GM18907 (cell line): ENCODE measurements at regions not wholly inside any gene's neighbourhood (a gene's known extent, or its start where the extent isn't known, plus 50 kb on each side); places are given as distances from the start of the nearest gene placed in this dataset.
"Not testable (repeated sequence)": the region's sequence is repeated elsewhere in the genome, so short reads cannot be mapped to it uniquely, and the experiment has no call there.

Experiments
- ATAC-seq: cut with Tn5 transposase; IDR thresholded peaks from one replicate; pipeline ENCODE4 v1.9.1; 2021; ENCODE audit warnings: mild to moderate bottlenecking, moderate library complexity; ENCODE audit not compliant: unreplicated experiment

- ATAC-seq: no peak
Observed at GRCh38 chr2:166651080-166651675, 157.1 kb upstream of the SCN7A start.

GRCh38 chr2:166647935-166648334 is 153.9 kb upstream of the SCN7A start:
- no peak for ATAC-seq

- no peak for ATAC-seq
Observed at GRCh38 chr2:166643980-166644379, 149.9 kb upstream of the SCN7A start.

GRCh38 chr2:166641516-166641915 is 147.5 kb upstream of the SCN7A start:
- ATAC-seq: not testable (repeated sequence)

- no peak for ATAC-seq
Observed at GRCh38 chr2:166637051-166637450, 143.0 kb upstream of the SCN7A start.

- no peak for ATAC-seq
Observed at GRCh38 chr2:166634706-166635105, 140.7 kb upstream of the SCN7A start.

- ATAC-seq: no peak
Observed at GRCh38 chr2:166632616-166633015, 138.6 kb upstream of the SCN7A start.

- ATAC-seq: no peak
Observed at GRCh38 chr2:166628478-166629136, 134.6 kb upstream of the SCN7A start.

GRCh38 chr2:166627893-166628292 is 133.8 kb upstream of the SCN7A start:
- ATAC-seq: peak; percentile 41

- ATAC-seq: no peak
Observed at GRCh38 chr2:166625670-166626069, 131.6 kb upstream of the SCN7A start.

- ATAC-seq: no peak
Observed at GRCh38 chr2:166614503-166614902, 120.5 kb upstream of the SCN7A start.

- no peak for ATAC-seq
Observed at GRCh38 chr2:166614029-166614428, 120.0 kb upstream of the SCN7A start.

GRCh38 chr2:166613226-166613625 is 119.2 kb upstream of the SCN7A start:
- ATAC-seq: no peak

- no peak for ATAC-seq
Observed at GRCh38 chr2:166612214-166612613, 118.2 kb upstream of the SCN7A start.

GRCh38 chr2:166610913-166611305 is 116.9 kb upstream of the SCN7A start:
- ATAC-seq: no peak

GRCh38 chr2:166610180-166610912 is 116.3 kb upstream of the SCN7A start:
- ATAC-seq: peak; percentile 67

- no peak for ATAC-seq
Observed at GRCh38 chr2:166609183-166609959, 115.3 kb upstream of the SCN7A start.

GRCh38 chr2:166607880-166608279 is 113.8 kb upstream of the SCN7A start:
- ATAC-seq: no peak

GRCh38 chr2:166593403-166593802 is 99.4 kb upstream of the SCN7A start:
- ATAC-seq: no peak

- ATAC-seq: no peak
Observed at GRCh38 chr2:166592750-166593149, 98.7 kb upstream of the SCN7A start.

GRCh38 chr2:166591226-166591625 is 97.2 kb upstream of the SCN7A start:
- ATAC-seq: no peak
